ENCODE measurements at regions not wholly inside any gene's neighbourhood (a gene's known extent, or its start where the extent isn't known, plus 50 kb on each side); places are given as distances from the start of the nearest gene placed in this dataset.

- no peaks in the 10 kb centered on the region for H3K36me3 ChIP-seq (ENCODE audit: control insufficient read depth in 1 of 2, insufficient read depth in 2 of 2, low read depth in 1 of 2, low read length in 2 of 2)
- no peaks in the 10 kb centered on the region for H3K9me3 ChIP-seq (ENCODE audit: control insufficient read depth, low read length)
- no peaks in the 10 kb centered on the region for H3K79me1 ChIP-seq (replicated peaks; ENCODE audit: low read length, poor library complexity, severe bottlenecking)
- no peak overlapping the region for H3K9ac ChIP-seq (ENCODE audit: low read length)
- H3K4me2 ChIP-seq (ENCODE audit: low read length, poor library complexity, severe bottlenecking) = no peak overlapping the region
- no peak overlapping the region for H2BK120ac ChIP-seq (ENCODE audit: low read depth, low read length)
- no peak overlapping the region for H3K23ac ChIP-seq (ENCODE audit: low read length in 2 of 2)
- H4K91ac ChIP-seq (ENCODE audit: low read length) = no peak overlapping the region
- no peak overlapping the region for H3K4ac ChIP-seq (ENCODE audit: low read depth in 1 of 2, low read length in 2 of 2)
- H3K4me3 ChIP-seq (ENCODE audit: insufficient read depth in 1 of 2, low read depth in 1 of 2, low read length in 2 of 2) = no peak overlapping the region
- no peaks in the 10 kb centered on the region for H3K27me3 ChIP-seq (ENCODE audit: control insufficient read depth in 1 of 2, insufficient read depth in 1 of 2, low read length in 2 of 2)
- H2AFZ ChIP-seq (ENCODE audit: low read depth, low read length) = no peak overlapping the region
- peaks cover 2% of the 10 kb centered on the region for H3K4me1 ChIP-seq (ENCODE audit: control insufficient read depth, insufficient read depth, low read depth, low read length)
- H3K18ac ChIP-seq (ENCODE audit: low read depth in 1 of 2, low read length in 2 of 2) = no peak overlapping the region
- no peak overlapping the region for H3K27ac ChIP-seq (ENCODE audit: low read length, poor library complexity, severe bottlenecking)
- H4K8ac ChIP-seq (ENCODE audit: low read length) = no peak overlapping the region
- 88% methylated on average over 1 of the region's 3 CpGs for WGBS
- no peak overlapping the region for H3K14ac ChIP-seq (ENCODE audit: low read length in 2 of 2)
- H2AK5ac ChIP-seq (ENCODE audit: low read length, severe bottlenecking) = no peak overlapping the region
- no peak overlapping the region for H2BK15ac ChIP-seq (ENCODE audit: low read depth, poor library complexity, severe bottlenecking)
- DNase-seq = no peak
- no peak overlapping the region for H2BK5ac ChIP-seq (ENCODE audit: low read depth, low read length, poor library complexity, severe bottlenecking)
- H2BK12ac ChIP-seq (ENCODE audit: low read length in 2 of 2) = no peak overlapping the region
Measured at GRCh38 chr1:80369780-80370179, 1363.2 kb upstream of the ADGRL4 start.

GRCh38 chr1:80367058-80367457 lies 1360.5 kb upstream of the ADGRL4 start:
- Histone ChIP-seq H4K91ac (ENCODE audit: low read length) (no peak overlapping the region), H3K36me3 (ENCODE audit: control insufficient read depth in 1 of 2, insufficient read depth in 2 of 2, low read depth in 1 of 2, low read length in 2 of 2) (no peaks in the 10 kb centered on the region), H3K79me1 (replicated peaks; ENCODE audit: low read length, poor library complexity, severe bottlenecking) (no peaks in the 10 kb centered on the region), H3K23ac (ENCODE audit: low read length in 2 of 2) (no peak overlapping the region), H4K8ac (ENCODE audit: low read length) (no peak overlapping the region), H2BK15ac (ENCODE audit: low read depth, poor library complexity, severe bottlenecking) (no peak overlapping the region), H2BK120ac (ENCODE audit: low read depth, low read length) (no peak overlapping the region), H3K4me1 (ENCODE audit: control insufficient read depth, insufficient read depth, low read depth, low read length) (no peaks in the 10 kb centered on the region), H3K14ac (ENCODE audit: low read length in 2 of 2) (no peak overlapping the region), H3K27me3 (ENCODE audit: control insufficient read depth in 1 of 2, insufficient read depth in 1 of 2, low read length in 2 of 2) (no peaks in the 10 kb centered on the region), H2BK12ac (ENCODE audit: low read length in 2 of 2) (no peak overlapping the region), H3K4me2 (ENCODE audit: low read length, poor library complexity, severe bottlenecking) (no peak overlapping the region), H2AK5ac (ENCODE audit: low read length, severe bottlenecking) (no peak overlapping the region), H3K4me3 (ENCODE audit: insufficient read depth in 1 of 2, low read depth in 1 of 2, low read length in 2 of 2) (no peak overlapping the region), H3K27ac (ENCODE audit: low read length, poor library complexity, severe bottlenecking) (no peak overlapping the region), H3K9me3 (ENCODE audit: control insufficient read depth, low read length) (no peaks in the 10 kb centered on the region), H2BK5ac (ENCODE audit: low read depth, low read length, poor library complexity, severe bottlenecking) (no peak overlapping the region), H2AFZ (ENCODE audit: low read depth, low read length) (no peak overlapping the region), H3K9ac (ENCODE audit: low read length) (no peak overlapping the region), H3K4ac (ENCODE audit: low read depth in 1 of 2, low read length in 2 of 2) (no peak overlapping the region), H3K18ac (ENCODE audit: low read depth in 1 of 2, low read length in 2 of 2) (no peak overlapping the region)
- DNase-seq = no peak
- 93% methylated on average over 2 of the region's 3 CpGs for WGBS

- Histone ChIP-seq H2AK5ac (ENCODE audit: low read length, severe bottlenecking) (no peak overlapping the region), H3K4me1 (ENCODE audit: control insufficient read depth, insufficient read depth, low read depth, low read length) (no peaks in the 10 kb centered on the region), H4K8ac (ENCODE audit: low read length) (no peak overlapping the region), H3K4me3 (ENCODE audit: insufficient read depth in 1 of 2, low read depth in 1 of 2, low read length in 2 of 2) (no peak overlapping the region), H2BK15ac (ENCODE audit: low read depth, poor library complexity, severe bottlenecking) (no peak overlapping the region), H2BK12ac (ENCODE audit: low read length in 2 of 2) (no peak overlapping the region), H3K36me3 (ENCODE audit: control insufficient read depth in 1 of 2, insufficient read depth in 2 of 2, low read depth in 1 of 2, low read length in 2 of 2) (no peaks in the 10 kb centered on the region), H2AFZ (ENCODE audit: low read depth, low read length) (no peak overlapping the region), H3K4me2 (ENCODE audit: low read length, poor library complexity, severe bottlenecking) (no peak overlapping the region), H4K91ac (ENCODE audit: low read length) (no peak overlapping the region), H3K9ac (ENCODE audit: low read length) (no peak overlapping the region), H3K18ac (ENCODE audit: low read depth in 1 of 2, low read length in 2 of 2) (no peak overlapping the region), H3K23ac (ENCODE audit: low read length in 2 of 2) (no peak overlapping the region), H3K14ac (ENCODE audit: low read length in 2 of 2) (no peak overlapping the region), H2BK120ac (ENCODE audit: low read depth, low read length) (no peak overlapping the region), H3K4ac (ENCODE audit: low read depth in 1 of 2, low read length in 2 of 2) (no peak overlapping the region), H3K79me1 (replicated peaks; ENCODE audit: low read length, poor library complexity, severe bottlenecking) (no peaks in the 10 kb centered on the region), H3K27me3 (ENCODE audit: control insufficient read depth in 1 of 2, insufficient read depth in 1 of 2, low read length in 2 of 2) (no peaks in the 10 kb centered on the region), H2BK5ac (ENCODE audit: low read depth, low read length, poor library complexity, severe bottlenecking) (no peak overlapping the region), H3K9me3 (ENCODE audit: control insufficient read depth, low read length) (no peaks in the 10 kb centered on the region), H3K27ac (ENCODE audit: low read length, poor library complexity, severe bottlenecking) (no peak overlapping the region)
- no CpG with 5 or more reads among the region's 5 CpGs for WGBS
- DNase-seq = no peak
Measured at GRCh38 chr1:80365359-80366021, 1359.0 kb upstream of the ADGRL4 start.

- Histone ChIP-seq H2BK15ac (ENCODE audit: low read depth, poor library complexity, severe bottlenecking) (no peak overlapping the region), H3K79me1 (replicated peaks; ENCODE audit: low read length, poor library complexity, severe bottlenecking) (no peaks in the 10 kb centered on the region), H2AK5ac (ENCODE audit: low read length, severe bottlenecking) (no peak overlapping the region), H3K9ac (ENCODE audit: low read length) (no peak overlapping the region), H3K36me3 (ENCODE audit: control insufficient read depth in 1 of 2, insufficient read depth in 2 of 2, low read depth in 1 of 2, low read length in 2 of 2) (no peaks in the 10 kb centered on the region), H3K4me2 (ENCODE audit: low read length, poor library complexity, severe bottlenecking) (no peak overlapping the region), H2BK5ac (ENCODE audit: low read depth, low read length, poor library complexity, severe bottlenecking) (no peak overlapping the region), H3K14ac (ENCODE audit: low read length in 2 of 2) (no peak overlapping the region), H3K9me3 (ENCODE audit: control insufficient read depth, low read length) (no peaks in the 10 kb centered on the region), H2AFZ (ENCODE audit: low read depth, low read length) (no peak overlapping the region), H3K23ac (ENCODE audit: low read length in 2 of 2) (no peak overlapping the region), H3K4me3 (ENCODE audit: insufficient read depth in 1 of 2, low read depth in 1 of 2, low read length in 2 of 2) (no peak overlapping the region), H4K91ac (ENCODE audit: low read length) (no peak overlapping the region), H3K18ac (ENCODE audit: low read depth in 1 of 2, low read length in 2 of 2) (no peak overlapping the region), H3K27me3 (ENCODE audit: control insufficient read depth in 1 of 2, insufficient read depth in 1 of 2, low read length in 2 of 2) (no peaks in the 10 kb centered on the region), H2BK120ac (ENCODE audit: low read depth, low read length) (no peak overlapping the region), H3K4me1 (ENCODE audit: control insufficient read depth, insufficient read depth, low read depth, low read length) (no peaks in the 10 kb centered on the region), H3K27ac (ENCODE audit: low read length, poor library complexity, severe bottlenecking) (no peak overlapping the region), H3K4ac (ENCODE audit: low read depth in 1 of 2, low read length in 2 of 2) (no peak overlapping the region), H4K8ac (ENCODE audit: low read length) (no peak overlapping the region), H2BK12ac (ENCODE audit: low read length in 2 of 2) (no peak overlapping the region)
- WGBS = 98% methylated on average over 4 of the region's 5 CpGs
- no peak for DNase-seq
Measured at GRCh38 chr1:80363689-80364475, 1357.4 kb upstream of the ADGRL4 start.

All from mesenchymal stem cell (in vitro differentiated cells and primary cell).